ENCODE measurements at regions not wholly inside any gene's neighbourhood (a gene's known extent, or its start where the extent isn't known, plus 50 kb on each side); places are given as distances from the start of the nearest gene placed in this dataset.

DNA sequence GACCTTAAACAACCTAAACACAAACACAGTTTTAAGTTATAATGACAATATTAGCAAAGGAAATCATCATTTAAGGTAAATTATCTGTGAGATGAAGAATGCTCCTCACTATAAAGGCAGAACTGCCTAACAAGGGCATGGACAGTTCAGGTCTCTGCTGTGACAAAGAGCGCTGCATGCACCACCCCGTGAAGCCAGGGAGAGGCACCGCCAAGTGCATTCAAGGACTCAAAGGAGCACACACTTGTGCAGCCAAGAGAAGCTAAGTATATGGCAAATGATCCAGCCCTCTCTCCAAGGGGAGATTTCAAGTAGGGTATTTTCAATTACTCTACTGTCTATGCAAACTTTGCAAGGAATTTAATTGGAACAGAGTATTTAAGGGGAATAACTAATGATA is 126.0 kb downstream of the RAP2A start:
- no peak for DNase-seq (ENCODE audit: low spot score in 2 of 2)
- FAIRE-seq: no peak

DNA sequence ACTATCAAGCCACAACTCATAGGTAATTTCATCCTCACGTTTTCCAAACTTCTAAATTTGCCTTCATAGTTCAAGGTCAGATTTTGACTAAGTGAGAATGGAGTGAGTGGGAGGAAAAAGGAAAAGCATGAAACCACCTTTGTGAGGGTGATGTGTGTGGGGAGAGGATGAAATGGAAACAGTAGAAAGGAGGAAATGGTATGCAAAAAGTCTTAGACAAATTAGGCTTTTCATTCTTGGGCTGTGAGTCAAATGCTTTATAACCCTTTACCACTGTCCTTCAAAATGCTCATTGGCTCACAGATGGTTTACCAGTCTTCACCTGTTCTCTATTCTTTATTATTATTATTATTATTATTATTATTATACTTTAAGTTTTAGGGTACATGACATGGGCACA is 127.2 kb downstream of the RAP2A start:
- no peak for FAIRE-seq
- DNase-seq (ENCODE audit: low spot score in 2 of 2): no peak

DNA sequence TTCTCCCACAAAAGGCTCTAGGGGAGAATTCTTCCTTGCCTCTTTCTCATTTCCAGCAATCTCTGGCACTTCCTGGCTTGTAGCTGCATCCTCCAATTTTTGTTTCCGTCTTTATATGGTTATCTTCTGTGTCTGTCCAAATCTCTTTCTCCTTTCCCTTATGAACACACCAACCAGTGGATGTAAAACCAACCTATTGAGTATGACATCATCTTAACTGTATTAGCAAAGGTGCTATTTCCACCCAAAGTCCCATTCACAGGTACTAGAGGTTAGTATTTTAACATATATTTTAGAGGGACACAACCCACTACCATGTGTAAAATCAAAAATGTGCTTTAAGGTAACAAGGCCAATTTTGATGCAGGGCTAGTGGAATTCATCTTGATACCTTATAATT is 129.0 kb downstream of the RAP2A start:
- no peak for FAIRE-seq

DNA sequence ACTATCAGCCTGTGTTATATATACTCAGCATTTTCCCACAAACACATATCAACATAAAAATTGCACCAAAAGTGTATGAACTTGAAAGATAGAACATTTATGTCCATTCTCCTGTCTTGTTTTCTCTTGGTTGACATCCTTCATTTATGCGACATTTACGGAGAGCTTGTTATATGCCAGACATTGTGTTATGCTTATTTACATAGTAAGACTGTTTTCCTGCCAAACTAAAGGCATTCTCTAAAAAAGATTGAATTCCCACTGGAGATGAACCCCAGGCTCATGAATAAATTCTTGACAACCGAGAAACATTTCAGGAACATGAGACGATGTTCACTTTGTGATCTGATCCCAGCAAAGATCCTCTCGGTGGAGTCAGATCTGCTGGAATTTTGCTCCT is 131.0 kb downstream of the RAP2A start:
- DNase-seq (ENCODE audit: low spot score in 2 of 2) (no peak), FAIRE-seq (no peak)

More for the DNA sequence above, 129.0 kb downstream of the RAP2A start:
- no peak for DNase-seq (ENCODE audit: low spot score in 2 of 2)

DNA sequence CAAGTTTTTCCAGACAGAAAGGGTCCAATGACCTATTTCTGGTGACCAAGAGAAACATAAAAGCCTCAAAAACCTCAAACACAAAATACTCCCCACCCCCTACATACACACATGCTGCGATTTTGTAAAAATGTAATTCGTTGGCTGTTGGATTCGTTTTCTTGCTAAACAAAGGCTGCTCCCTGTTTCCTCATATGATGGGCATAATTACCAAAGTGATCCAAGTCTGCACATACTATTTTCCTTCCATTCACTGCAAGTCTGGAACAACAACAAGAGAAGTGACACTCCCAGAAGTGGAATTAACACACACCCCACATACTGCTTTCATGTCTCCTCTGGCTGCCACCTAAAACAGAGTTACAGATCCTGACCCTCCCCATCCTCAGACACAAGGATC is 131.9 kb downstream of the RAP2A start:
- FAIRE-seq (no peak), DNase-seq (ENCODE audit: low spot score in 2 of 2) (no peak)

DNA sequence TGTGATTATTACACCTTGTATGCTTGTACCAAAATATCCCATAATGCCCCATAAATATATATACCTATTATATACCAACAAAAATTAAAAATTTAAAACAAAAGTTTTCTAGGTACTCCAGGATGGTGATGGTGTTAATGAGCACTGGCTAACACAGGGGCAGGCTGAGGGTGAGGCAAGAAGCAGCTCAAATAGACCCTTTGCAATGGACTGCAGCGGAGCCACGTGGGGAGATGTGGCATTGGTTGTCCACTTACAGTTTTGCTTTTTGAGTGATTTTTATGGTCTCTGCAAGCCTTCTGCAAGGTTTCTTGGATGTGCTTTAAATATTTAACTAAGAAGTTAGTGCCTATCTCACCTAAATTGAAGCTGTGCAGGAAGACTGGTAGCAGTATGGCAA is 132.9 kb downstream of the RAP2A start:
- no peak for FAIRE-seq
- DNase-seq (ENCODE audit: low spot score in 2 of 2): no peak

DNA sequence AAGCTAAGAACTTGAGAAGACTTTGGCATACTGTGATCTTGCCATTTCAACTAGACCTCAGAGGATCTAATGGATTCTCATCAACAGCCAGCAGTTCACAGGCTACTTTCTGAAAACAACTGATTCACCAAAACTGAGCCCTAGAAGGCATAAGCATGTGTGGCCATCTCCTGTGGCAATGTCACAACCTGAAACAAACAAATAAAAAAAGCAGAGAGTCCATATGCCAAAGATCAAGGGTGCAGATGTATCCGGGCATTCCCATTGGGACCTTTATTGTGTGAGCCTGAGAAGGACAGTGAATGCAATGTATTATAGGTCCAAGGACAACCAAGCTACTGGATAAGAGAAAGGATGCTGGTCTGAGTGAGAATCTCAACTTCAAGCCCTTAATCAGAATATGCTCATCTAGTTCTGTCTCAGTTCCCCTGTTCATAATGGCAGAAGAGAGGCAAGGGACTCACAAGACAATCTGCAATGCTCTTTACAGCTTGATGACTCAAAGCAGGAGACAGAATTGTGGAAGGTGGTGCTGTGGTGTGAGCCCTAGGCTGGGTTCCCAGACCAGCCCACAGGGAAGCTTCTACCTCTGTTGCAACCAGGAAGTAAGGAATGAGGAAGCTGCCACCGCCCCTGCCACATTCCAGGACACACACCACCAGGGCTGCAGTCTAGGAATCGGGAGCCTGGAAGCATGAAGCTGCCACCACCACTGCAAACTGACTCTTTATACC is 133.7 kb downstream of the RAP2A start:
- FAIRE-seq (no peak), DNase-seq (ENCODE audit: low spot score in 2 of 2) (no peak)

DNA sequence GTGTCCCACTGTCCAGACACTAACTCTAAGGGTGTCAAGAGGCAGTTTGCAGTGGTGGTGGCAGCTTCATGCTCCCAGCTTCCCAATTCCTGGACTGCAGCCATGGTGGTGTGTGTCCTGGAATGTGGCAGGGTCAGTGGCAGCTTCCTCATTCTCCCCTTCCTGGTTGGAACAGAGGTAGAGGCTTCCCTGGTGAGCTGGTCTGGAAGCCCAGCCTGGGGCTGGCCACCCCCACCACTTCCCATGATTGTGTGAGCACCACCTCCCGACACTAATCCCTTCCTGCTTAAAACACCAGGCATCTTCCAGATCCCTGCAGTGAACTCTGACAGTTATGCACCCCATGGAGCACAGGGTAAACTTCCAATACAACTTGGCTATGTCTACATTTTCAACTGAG is 134.9 kb downstream of the RAP2A start:
- FAIRE-seq (no peak), DNase-seq (ENCODE audit: low spot score in 2 of 2) (no peak)

DNA sequence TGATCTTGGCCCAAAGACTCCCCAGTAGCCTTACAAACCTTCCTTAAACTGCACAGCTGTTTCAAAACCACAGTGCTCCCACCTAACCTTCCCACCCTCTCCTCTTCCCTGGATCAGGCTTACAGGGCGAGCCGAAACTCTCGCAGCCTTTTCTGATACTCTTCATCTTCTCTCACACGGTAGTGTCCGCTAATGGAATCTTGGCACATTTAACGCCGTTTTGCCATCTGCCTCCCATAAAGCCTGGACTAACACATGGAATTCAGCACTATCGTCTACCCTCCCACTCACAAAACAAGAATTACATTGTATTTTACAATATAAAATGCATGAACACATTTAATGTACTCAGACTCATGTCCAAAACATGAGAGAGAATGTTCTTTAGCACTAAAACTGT is 135.9 kb downstream of the RAP2A start:
- no peak for FAIRE-seq
- DNase-seq (ENCODE audit: low spot score in 2 of 2): no peak

DNA sequence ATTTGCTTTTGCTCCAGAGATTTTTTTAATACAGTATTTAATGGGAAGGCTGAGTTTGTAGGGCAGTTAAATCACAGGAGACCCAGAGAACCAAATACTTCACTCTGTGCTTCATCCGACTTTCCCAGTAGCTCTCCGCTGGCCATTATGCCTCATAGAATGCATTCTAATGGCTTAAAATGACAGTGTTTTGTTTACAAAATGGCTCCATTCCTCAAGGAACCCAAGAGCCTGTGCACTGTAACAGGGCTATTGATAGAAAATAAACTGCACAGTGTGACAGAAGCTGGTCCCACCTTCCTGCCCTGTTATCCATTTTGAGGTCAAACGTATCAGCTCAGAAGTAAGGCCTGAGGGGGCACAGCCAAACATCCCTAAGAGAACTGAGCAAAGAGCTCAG is 136.5 kb downstream of the RAP2A start:
- FAIRE-seq: no peak
- no peak for DNase-seq (ENCODE audit: low spot score in 2 of 2)

DNA sequence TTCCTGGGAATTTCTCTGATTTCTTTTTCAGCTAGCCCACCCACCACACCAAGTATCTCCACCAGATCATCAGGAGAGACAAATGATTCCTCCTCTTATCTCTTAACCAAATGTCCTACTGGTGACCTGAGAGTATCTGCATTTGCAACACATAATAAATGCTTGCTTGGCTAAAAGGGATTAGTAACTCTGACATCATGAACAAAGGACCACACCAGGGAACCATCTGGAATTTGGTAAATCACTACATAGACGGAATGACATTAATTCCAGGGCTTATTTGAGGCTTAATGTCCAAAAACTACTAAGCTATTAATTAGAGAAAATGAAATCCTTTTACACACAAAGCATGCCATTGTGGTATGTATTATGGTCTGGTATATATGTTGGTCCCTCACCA is 139.0 kb downstream of the RAP2A start:
- no peak for FAIRE-seq
- no peak for DNase-seq (ENCODE audit: low spot score in 2 of 2)

DNA sequence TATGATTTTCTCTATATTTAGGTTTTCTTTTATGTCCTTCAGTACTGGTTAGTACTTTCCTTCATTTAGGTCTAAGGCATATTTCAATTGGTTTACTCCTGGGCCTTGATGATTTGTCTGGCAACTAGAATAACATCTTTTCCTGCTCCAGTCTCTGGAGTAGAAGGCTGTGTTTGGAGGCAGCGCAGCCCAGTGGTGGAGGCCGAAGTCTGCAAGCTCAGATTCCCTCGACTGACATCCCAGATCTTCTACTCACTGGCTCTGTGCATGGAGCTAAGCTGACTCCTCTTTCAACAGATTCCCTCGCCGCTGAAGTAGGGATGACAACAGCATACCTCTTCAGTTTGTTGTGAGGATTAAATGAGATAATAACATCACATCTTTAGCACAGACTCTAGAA is 141.0 kb downstream of the RAP2A start:
- no peak for DNase-seq (ENCODE audit: low spot score in 2 of 2)

DNA sequence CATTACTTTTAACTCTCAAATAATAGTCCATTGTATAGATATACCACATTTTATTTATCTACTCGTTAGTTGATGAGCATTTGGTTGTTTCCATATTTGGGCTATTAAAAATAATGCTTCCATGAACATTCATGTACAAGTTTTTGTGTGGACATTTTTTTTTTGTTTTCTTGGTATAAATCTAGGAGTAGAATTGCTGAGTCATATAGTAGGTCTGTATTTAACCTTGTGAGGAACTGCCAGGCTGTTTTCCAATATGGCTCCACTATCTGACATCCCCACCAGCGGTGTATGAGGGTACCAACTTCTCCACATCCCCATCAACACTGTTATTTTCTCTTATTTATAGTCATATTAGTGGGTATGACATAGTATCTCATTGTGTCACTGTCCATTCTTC is 143.1 kb downstream of the RAP2A start:
- FAIRE-seq (no peak), DNase-seq (ENCODE audit: low spot score in 2 of 2) (no peak)

More for the DNA sequence above, 141.0 kb downstream of the RAP2A start:
- FAIRE-seq: no peak

DNA sequence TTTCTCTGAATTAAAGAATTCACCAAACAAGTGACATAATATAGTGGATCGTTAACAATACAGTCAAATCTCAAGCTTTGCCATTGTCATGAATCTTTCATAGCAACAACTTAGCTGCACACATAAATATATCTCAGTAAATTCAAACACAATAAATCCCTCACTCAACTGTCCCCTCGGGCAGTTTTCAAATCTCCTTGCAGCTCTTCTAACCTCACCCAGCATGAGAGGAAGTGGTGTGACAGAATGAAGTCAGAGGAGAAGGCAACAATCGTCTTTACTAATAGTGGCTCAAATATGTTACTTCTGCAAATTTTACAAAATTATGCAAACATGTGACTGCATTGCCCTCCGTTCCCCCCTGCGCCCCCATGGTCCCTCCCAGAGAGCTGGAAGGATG is 148.2 kb downstream of the RAP2A start:
- FAIRE-seq: no peak
- DNase-seq (ENCODE audit: low spot score in 2 of 2): no peak

DNA sequence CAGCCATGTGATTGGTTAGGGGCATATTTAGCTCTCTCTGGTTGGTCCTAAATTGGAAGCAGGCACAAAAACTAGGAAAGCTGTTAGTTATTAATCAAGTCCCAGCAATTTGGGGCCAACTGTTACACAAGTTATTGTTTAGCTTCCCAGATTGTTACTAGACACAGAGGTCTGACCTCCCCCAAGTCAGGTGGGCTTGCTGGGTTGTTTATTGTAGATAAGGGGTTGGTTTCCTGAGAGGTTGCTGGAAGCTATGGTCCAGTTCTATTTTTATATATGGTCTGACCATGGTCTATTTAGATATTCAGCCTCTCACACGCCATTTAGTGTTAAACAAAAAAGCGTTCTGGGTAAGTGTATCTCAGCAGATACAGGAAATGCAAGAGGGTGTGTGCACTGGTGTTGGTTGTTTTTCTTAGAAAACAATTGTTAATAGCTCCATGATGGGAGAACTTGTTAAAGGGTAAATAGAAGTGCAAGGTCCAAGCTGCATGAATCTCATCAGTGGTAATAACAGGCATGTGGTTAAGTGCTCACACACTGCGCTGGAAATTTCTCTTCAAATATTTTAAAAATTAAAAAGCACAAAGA is 150.0 kb downstream of the RAP2A start:
- no peak for FAIRE-seq
- DNase-seq (ENCODE audit: low spot score in 2 of 2): no peak

DNA sequence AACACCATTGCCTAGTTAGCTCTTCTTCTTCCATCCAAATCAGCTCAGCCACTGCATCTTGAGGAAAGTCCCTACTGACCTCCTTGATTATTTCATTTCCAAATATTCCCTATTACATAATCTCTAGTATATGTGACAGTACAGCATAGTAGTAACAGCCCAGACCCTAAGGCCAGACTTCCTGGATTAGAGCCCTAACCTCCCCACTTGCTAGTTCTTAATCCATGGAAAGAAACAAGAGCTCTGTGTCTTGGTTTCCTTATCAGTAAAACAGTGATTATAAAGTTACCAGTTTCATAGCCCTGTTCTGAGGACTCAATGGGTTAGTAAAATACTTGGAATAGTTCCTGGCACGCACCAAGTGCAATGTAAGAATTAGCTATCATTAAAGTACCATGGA is 153.0 kb downstream of the RAP2A start:
- DNase-seq (ENCODE audit: low spot score in 2 of 2): no peak
- FAIRE-seq: no peak

DNA sequence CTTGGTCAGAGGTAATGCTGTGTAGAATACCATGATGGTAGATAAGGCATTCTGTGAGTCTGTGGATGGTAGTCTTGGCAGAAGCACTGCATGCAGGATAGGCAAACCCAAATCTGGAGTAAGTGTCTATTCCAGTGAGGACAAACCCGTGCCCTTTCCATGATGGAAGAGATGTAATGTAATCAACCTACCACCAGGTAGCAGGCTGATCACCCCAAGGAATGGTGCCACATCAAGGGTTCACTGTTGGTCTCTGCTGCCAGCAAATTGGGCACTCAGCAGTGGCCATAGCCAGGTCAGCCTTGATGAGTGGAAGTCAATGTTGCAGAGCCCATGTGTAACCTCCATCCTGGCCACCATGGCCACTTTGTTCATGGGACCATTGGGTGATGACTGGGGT is 155.0 kb downstream of the RAP2A start:
- FAIRE-seq: no peak
- DNase-seq (ENCODE audit: low spot score in 2 of 2): no peak

DNA sequence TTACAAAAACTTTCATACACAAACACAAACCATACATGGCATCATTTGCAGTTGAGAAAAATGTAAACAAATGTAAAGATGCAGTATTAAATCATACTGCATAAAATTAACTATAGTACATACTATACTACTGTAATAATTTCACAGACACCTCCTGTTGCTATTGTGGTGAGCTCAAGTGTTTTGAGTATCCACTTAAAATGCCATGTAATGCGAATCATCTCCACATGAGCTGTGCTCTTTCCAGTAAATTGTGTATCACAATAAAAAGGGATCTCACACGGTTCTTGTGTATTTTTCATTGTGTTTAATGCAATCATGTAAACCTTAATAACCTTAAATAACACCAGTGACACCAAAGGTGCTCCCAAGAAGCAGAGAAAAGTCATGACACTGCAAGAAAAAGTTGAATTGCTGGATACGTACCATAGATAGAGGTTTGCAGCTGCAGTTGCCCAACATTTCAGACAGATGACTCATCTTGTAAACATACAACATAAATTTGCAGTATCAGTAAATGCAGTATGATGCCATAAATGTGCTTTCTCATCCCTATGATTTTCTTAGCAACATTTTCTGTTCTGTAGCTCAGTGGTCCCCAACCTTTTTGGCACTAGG is 166.6 kb downstream of the RAP2A start:
- DNase-seq (ENCODE audit: low spot score in 2 of 2): no peak
- no peak for FAIRE-seq

DNA sequence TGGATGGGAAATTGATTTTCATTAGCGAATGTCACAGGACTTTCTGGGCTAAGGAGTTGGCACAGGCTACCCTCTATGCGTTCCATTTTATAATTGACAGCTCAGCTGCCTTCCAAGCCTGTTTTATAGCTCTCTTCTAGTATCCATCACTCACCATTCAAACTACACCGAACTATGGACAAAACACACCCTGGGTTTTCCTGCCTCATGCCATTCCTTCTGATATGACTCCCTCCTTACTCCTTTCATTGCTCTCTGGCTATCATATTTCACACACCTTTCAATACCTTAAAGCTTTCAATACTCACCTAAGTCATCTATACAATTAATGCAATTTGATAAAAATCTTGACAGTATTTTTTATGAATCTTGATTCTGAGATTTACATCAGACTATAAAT is 181.3 kb downstream of the RAP2A start:
- no peak for DNase-seq (ENCODE audit: low spot score in 2 of 2)
- no peak for FAIRE-seq

DNA sequence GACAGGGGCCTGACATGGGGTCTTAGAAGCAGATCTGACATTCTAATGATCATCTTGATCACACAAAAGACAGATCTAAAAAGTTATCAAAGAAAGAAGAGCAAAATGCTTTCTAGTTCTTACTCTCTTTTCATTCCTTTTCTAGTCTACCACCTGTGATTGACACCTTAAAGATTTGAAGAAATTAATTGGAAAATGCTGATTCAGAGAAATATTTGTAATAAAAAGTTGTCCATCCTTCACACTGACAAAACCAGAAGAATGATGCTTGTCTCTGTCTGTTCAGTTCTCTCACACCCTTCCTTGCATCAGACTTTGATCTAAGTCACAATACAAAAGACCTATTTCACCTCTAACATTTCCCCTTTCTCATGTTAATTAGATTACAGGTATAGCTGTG is 182.4 kb downstream of the RAP2A start:
- no peak for DNase-seq (ENCODE audit: low spot score in 2 of 2)
- FAIRE-seq: no peak

DNA sequence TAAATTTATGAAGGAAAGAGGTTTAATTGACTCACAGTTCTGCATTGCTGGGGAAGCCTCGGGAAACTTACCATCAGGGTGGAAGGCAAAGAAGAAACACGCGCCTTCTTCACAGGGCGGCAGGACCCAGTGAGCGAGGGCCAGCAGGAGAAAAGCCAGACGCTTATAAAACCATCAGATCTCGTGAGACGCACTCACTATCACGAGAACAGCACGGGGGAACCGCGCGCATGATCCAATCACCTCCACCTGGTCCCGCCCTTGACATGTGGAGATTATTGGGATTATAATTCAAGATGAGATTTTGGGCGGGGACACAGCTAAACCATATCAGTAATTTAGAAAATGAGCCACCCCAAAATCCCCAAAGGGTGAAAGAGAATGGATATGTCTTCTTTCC is 187.1 kb downstream of the RAP2A start:
- FAIRE-seq (no peak), DNase-seq (ENCODE audit: low spot score in 2 of 2) (no peak)

DNA sequence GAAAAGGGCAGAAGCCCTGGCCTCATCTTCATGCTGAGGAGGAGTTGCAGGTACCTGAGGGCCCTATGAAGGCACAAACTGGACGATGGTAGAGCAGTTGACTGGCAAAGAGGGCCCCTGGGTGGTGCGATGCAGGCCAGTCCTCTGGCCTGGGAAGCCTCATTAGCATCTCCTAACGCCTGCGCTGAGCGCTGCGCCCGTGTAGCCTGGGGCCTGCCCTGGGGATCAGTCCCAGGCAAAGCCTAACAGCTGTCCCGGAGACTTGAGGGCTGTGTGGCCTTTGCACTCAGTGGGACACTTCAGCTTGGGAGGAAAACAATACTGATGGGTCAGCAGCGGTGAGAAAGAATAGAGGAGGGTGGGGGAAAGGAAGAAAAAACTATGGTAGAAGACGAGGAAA is 187.7 kb downstream of the RAP2A start:
- DNase-seq (ENCODE audit: low spot score in 2 of 2) (no peak), FAIRE-seq (no peak)

All from frontal cortex (tissue), 3 donors.